H9 (cell line): ENCODE measurements at regions not wholly inside any gene's neighbourhood (a gene's known extent, or its start where the extent isn't known, plus 50 kb on each side); places are given as distances from the start of the nearest gene placed in this dataset.

Source experiments
- DNase-seq: peaks from one replicate; pipeline ENCODE4 v3.0.0-alpha.2; 2017
- H2AFZ ChIP-seq: one replicate; pipeline ENCODE4 v1.6.1; 2013; ENCODE audit warnings: mild to moderate bottlenecking, low read length, control low read depth, moderate library complexity
- H2AK5ac ChIP-seq: 2 replicates; pipeline ENCODE4 v1.6.1; 2013; ENCODE audit warnings: low read length, control low read depth, mixed read lengths; ENCODE audit not compliant: insufficient read length
- H2BK120ac ChIP-seq: one replicate; pipeline ENCODE4 v1.6.1; 2013; ENCODE audit warnings: low read depth, mild to moderate bottlenecking, low read length, control low read depth, inconsistent platforms; ENCODE audit not compliant: poor library complexity, severe bottlenecking
- H2BK12ac ChIP-seq: 2 replicates; pipeline ENCODE4 v1.6.1; 2013; ENCODE audit warnings: low read length, control low read depth, mixed read lengths, low read depth; ENCODE audit not compliant: insufficient read length
- H2BK15ac ChIP-seq: 2 replicates; pipeline ENCODE4 v1.6.1; 2013; ENCODE audit warnings: low read depth, low read length, control low read depth
- H2BK20ac ChIP-seq: one replicate; pipeline ENCODE4 v1.6.1; 2013; ENCODE audit warnings: low read depth, mild to moderate bottlenecking, low read length, control low read depth, inconsistent platforms; ENCODE audit not compliant: poor library complexity, severe bottlenecking
- H2BK5ac ChIP-seq: 2 replicates; pipeline ENCODE4 v1.6.1; 2013; ENCODE audit warnings: low read length, control low read depth, mixed read lengths; ENCODE audit not compliant: insufficient read length
- H3K14ac ChIP-seq: 2 replicates; pipeline ENCODE4 v1.6.1; 2013; ENCODE audit warnings: low read length, control low read depth; ENCODE audit not compliant: insufficient read depth
- H3K18ac ChIP-seq: 2 replicates; pipeline ENCODE4 v1.6.1; 2013; ENCODE audit warnings: low read depth, mild to moderate bottlenecking, mixed read lengths, low read length, control low read depth; ENCODE audit not compliant: insufficient read length
- H3K23ac ChIP-seq: 2 replicates; pipeline ENCODE4 v1.6.1; 2013; ENCODE audit warnings: low read length, control low read depth, mixed read lengths, low read depth; ENCODE audit not compliant: insufficient read length
- H3K23me2 ChIP-seq: 2 replicates; pipeline ENCODE4 v1.6.1; 2013; ENCODE audit warnings: low read depth, mild to moderate bottlenecking, mixed read lengths, low read length, control low read depth; ENCODE audit not compliant: insufficient read length, poor library complexity, severe bottlenecking
- H3K27ac ChIP-seq: 2 replicates; pipeline ENCODE4 v1.5.1; 2013; ENCODE audit warnings: low read length, control low read depth, mixed read lengths, low read depth; ENCODE audit not compliant: insufficient read length
- H3K27me3 ChIP-seq: 2 replicates; pipeline ENCODE4 v1.6.1; 2013; ENCODE audit warnings: low read length, control low read depth, inconsistent platforms; ENCODE audit not compliant: insufficient read depth
- H3K4ac ChIP-seq: 2 replicates; pipeline ENCODE4 v1.6.1; 2013; ENCODE audit warnings: low read depth, mild to moderate bottlenecking, control low read depth, inconsistent platforms, low read length, moderate library complexity
- H3K4me1 ChIP-seq: 2 replicates; pipeline ENCODE4 v1.6.1; 2013; ENCODE audit warnings: low read length, control low read depth, inconsistent platforms; ENCODE audit not compliant: insufficient read depth
- H3K4me2 ChIP-seq: 2 replicates; pipeline ENCODE4 v1.6.1; 2013; ENCODE audit warnings: low read length, control low read depth, mixed read lengths; ENCODE audit not compliant: insufficient read length, insufficient read depth
- H3K56ac ChIP-seq: 2 replicates; pipeline ENCODE4 v1.6.1; 2013; ENCODE audit warnings: low read depth, mild to moderate bottlenecking, mixed read lengths, low read length, control low read depth; ENCODE audit not compliant: insufficient read length
- H3K79me1 ChIP-seq: 2 replicates; pipeline ENCODE4 v1.6.1; 2013; ENCODE audit warnings: low read depth, mild to moderate bottlenecking, moderate library complexity, low read length, control low read depth, inconsistent platforms; ENCODE audit not compliant: insufficient read depth, poor library complexity, severe bottlenecking
- H3K79me2 ChIP-seq: 2 replicates; pipeline ENCODE4 v1.6.1; 2013; ENCODE audit warnings: low read length, control low read depth, inconsistent platforms; ENCODE audit not compliant: insufficient read depth
- H3K9ac ChIP-seq: 2 replicates; pipeline ENCODE4 v1.6.1; 2013; ENCODE audit warnings: low read length, control low read depth, mixed read lengths; ENCODE audit not compliant: insufficient read length; ENCODE audit errors: extremely low read depth
- H3K9me3 ChIP-seq: one replicate; pipeline ENCODE4 v1.6.1; 2013; ENCODE audit warnings: low read depth, low read length, inconsistent platforms; ENCODE audit not compliant: control insufficient read depth
- H3T11ph ChIP-seq: one replicate; pipeline ENCODE4 v1.6.1; 2013; ENCODE audit warnings: mild to moderate bottlenecking, low read length, control low read depth, inconsistent platforms
- H4K20me1 ChIP-seq: one replicate; pipeline ENCODE4 v1.6.1; 2013; ENCODE audit not compliant: control insufficient read depth, insufficient read length, insufficient read depth
- H4K5ac ChIP-seq: 2 replicates; pipeline ENCODE4 v1.6.1; 2013; ENCODE audit warnings: low read depth, mild to moderate bottlenecking, mixed read lengths, low read length, control low read depth; ENCODE audit not compliant: insufficient read length
- H4K8ac ChIP-seq: replicated peaks from 2 replicates; pipeline ENCODE4 v1.6.1; 2013; ENCODE audit warnings: low read length, control low read depth, mixed read lengths, low read depth; ENCODE audit not compliant: insufficient read length
- H4K91ac ChIP-seq: 2 replicates; pipeline ENCODE4 v1.6.1; 2013; ENCODE audit warnings: low read depth, mild to moderate bottlenecking, moderate library complexity, mixed read lengths, low read length, control low read depth; ENCODE audit not compliant: insufficient read length
- H3K27ac Mint-ChIP-seq, 3 experiments: 2 replicates in 2 of 3; 3 replicates in 1 of 3; pipeline ENCODE4 v1.8.0; 2020 to 2021; ENCODE audit warnings: mixed read lengths in 3 of 3, mild to moderate bottlenecking in 1 of 3, moderate library complexity in 1 of 3
- H3K27me3 Mint-ChIP-seq: 2 replicates; pipeline ENCODE4 v1.8.0; 2021; ENCODE audit warnings: low read depth, mild to moderate bottlenecking, moderate library complexity, mixed read lengths
- H3K36me3 Mint-ChIP-seq, 3 experiments: 2 replicates in 2 of 3; 3 replicates in 1 of 3; pipeline ENCODE4 v1.8.0; 2020 to 2021; ENCODE audit warnings: low read depth in 3 of 3, mixed read lengths in 3 of 3; ENCODE audit not compliant: insufficient read depth in 1 of 3
- H3K4me1 Mint-ChIP-seq, 2 experiments: 2 replicates each; pipeline ENCODE4 v1.8.0; 2020; ENCODE audit warnings: mixed read lengths in 2 of 2
- H3K4me3 Mint-ChIP-seq, 2 experiments: 2 replicates in 1 of 2; 3 replicates in 1 of 2; pipeline ENCODE4 v1.8.0; 2020 to 2021; ENCODE audit warnings: mild to moderate bottlenecking in 2 of 2, mixed read lengths in 2 of 2, moderate library complexity in 1 of 2
- H3K9me3 Mint-ChIP-seq, 2 experiments: 2 replicates in 1 of 2; 3 replicates in 1 of 2; pipeline ENCODE4 v1.8.0; 2020; ENCODE audit warnings: mild to moderate bottlenecking in 2 of 2, mixed read lengths in 2 of 2, moderate library complexity in 1 of 2
- CTCF ChIP-seq: fragments of 200-600 bp; sonication (generic); conservative IDR thresholded peaks from 3 replicates; pipeline ENCODE4 v1.8.0; 2021; ENCODE audit warnings: antibody characterized with exemption, mild to moderate bottlenecking
- WGBS: extraction: QIAGEN DNeasy Blood & Tissue Kit; methylation state at CpG from one replicate; pipeline ENCODE4 v1.1.7; 2013; ENCODE audit warnings: missing lambda C conversion rate, low lambda C conversion rate, mixed read lengths; ENCODE audit not compliant: insufficient read length; ENCODE audit errors: extremely low coverage; 5-methylcytosine and 5-hydroxymethylcytosine counted together

GRCh38 chr17:69735285-69735684 is 320.8 kb downstream of the MAP2K6 start:
- Histone ChIP-seq H4K8ac (no peak overlapping the region), H2AFZ (no peak overlapping the region), H3K4me1 (no peaks in the 10 kb centered on the region), H3K23me2 (no peaks in the 10 kb centered on the region), H3K4ac (no peak overlapping the region), H4K20me1 (no peaks in the 10 kb centered on the region), H2BK5ac (no peak overlapping the region), H3K4me2 (no peak overlapping the region), H2BK120ac (no peak overlapping the region), H3K27me3 (no peaks in the 10 kb centered on the region), H2BK15ac (no peak overlapping the region), H2BK12ac (no peak overlapping the region), H3K23ac (no peak overlapping the region), H3K18ac (no peak overlapping the region), H4K5ac (no peak overlapping the region), H2BK20ac (no peak overlapping the region), H3K14ac (no peak overlapping the region), H2AK5ac (no peak overlapping the region), H3K9ac (no peak overlapping the region), H4K91ac (no peak overlapping the region), H3K79me2 (no peaks in the 10 kb centered on the region), H3T11ph (no peak overlapping the region), H3K79me1 (no peaks in the 10 kb centered on the region), H3K27ac (no peak overlapping the region), H3K56ac (no peak overlapping the region), H3K9me3 (no peaks in the 10 kb centered on the region)
- no CpG with 5 or more reads among the region's 2 CpGs for WGBS
- Mint-ChIP-seq H3K27ac (no peak overlapping the region), H3K27me3 (no peaks in the 10 kb centered on the region; the same call in 1 of the 2 replicates), H3K9me3 (peaks cover 0 to 6% of the 10 kb centered on the region in 2 experiments; a peak in 3 of 5 replicates), H3K4me3 (no peak overlapping the region), H3K4me1 (peaks cover 2 to 3% of the 10 kb centered on the region in 2 experiments; a peak in 2 of 4 replicates), H3K36me3 (no peaks in the 10 kb centered on the region)
- DNase-seq = no peak
- TF ChIP-seq CTCF = no peak
